GM18502 (cell line): ENCODE measurements at regions not wholly inside any gene's neighbourhood (a gene's known extent, or its start where the extent isn't known, plus 50 kb on each side); places are given as distances from the start of the nearest gene placed in this dataset.

ENCODE experiments used
- ATAC-seq: cut with Tn5 transposase; IDR thresholded peaks from one replicate; pipeline ENCODE4 v1.9.1; 2021; ENCODE audit warnings: mild to moderate bottlenecking; ENCODE audit not compliant: unreplicated experiment, poor library complexity

- ATAC-seq = no peak
Measured at GRCh38 chr4:56104188-56104587, 155.4 kb downstream of the CEP135 start.

- ATAC-seq = no peak
Measured at GRCh38 chr4:56102601-56103000, 153.9 kb downstream of the CEP135 start.

- no peak for ATAC-seq
Measured at GRCh38 chr4:56099378-56099786, 150.6 kb downstream of the CEP135 start.

DNA sequence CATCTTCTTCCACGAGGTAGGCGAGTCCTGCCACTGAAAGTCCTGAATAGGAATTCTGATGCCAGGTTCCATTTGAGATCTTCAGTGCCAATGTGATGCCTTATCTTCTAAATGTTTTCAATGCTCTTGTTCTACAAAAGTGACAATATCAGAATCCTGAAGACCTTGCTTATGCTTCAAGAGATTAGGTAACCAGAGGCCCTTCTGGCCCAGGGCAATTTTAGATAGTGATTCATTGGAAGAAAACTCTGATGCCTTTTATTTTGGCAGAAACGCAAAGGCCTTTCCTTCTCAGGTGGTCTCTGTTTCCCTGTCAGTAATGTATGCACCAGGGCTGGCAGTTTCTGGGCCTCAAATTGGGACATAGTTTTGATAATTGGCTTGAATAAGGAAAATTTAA is 144.8 kb downstream of the CEP135 start:
- ATAC-seq = no peak

GRCh38 chr4:56092540-56092939 is 143.8 kb downstream of the CEP135 start:
- no peak for ATAC-seq

- ATAC-seq = no peak
Measured at GRCh38 chr4:56086561-56086960, 137.8 kb downstream of the CEP135 start.

GRCh38 chr4:56086073-56086541 is 137.4 kb downstream of the CEP135 start:
- no peak for ATAC-seq

DNA sequence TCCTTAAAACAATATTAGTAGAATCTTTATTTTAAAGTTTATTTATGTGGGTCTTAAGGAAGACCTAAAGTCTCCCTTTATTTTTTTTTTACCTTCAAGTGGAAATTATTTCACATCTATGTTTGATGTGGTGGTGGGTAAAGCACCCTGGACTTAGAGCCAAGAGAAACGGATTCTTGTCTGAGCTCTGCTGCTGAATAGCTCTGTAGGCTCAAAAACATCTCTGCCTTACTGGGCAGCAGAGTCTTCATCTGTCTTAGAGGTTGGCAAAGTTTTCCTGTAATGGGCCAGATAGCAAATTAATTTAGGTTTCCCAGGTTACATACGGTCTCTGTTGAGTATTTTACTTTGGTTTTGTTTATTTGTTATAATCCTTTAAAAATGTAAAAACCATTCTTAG is 136.5 kb downstream of the CEP135 start:
- no peak for ATAC-seq

GRCh38 chr4:56084851-56085250 is 136.1 kb downstream of the CEP135 start:
- no peak for ATAC-seq
